ENCODE measurements at regions not wholly inside any gene's neighbourhood (a gene's known extent, or its start where the extent isn't known, plus 50 kb on each side); places are given as distances from the start of the nearest gene placed in this dataset.
"Not testable (repeated sequence)": the region's sequence is repeated elsewhere in the genome, so short reads cannot be mapped to it uniquely, and the experiment has no call there.

- DNase-seq (ENCODE audit: low read depth in 2 of 2) = no peak
These were observed 190.9 kb downstream of the XPNPEP1 start for GRCh38 chr10:109732254-109732965.

GRCh38 chr10:109729895-109730294 is 193.4 kb downstream of the XPNPEP1 start:
- DNase-seq (ENCODE audit: low read depth in 2 of 2) = not testable (repeated sequence)

- no peak for DNase-seq (ENCODE audit: low read depth in 2 of 2)
These were observed 195.9 kb downstream of the XPNPEP1 start for GRCh38 chr10:109727436-109727835.

GRCh38 chr10:109726473-109726872 is 196.8 kb downstream of the XPNPEP1 start:
- DNase-seq (ENCODE audit: low read depth in 2 of 2) = no peak

- DNase-seq (ENCODE audit: low read depth in 2 of 2) = no peak
These were observed 200.0 kb downstream of the XPNPEP1 start for GRCh38 chr10:109723305-109723704.

GRCh38 chr10:109721453-109722064 is 201.8 kb downstream of the XPNPEP1 start:
- DNase-seq (ENCODE audit: low read depth in 2 of 2) = no peak

GRCh38 chr10:109706026-109706560 is 217.2 kb downstream of the XPNPEP1 start:
- DNase-seq (ENCODE audit: low read depth in 2 of 2) = no peak

GRCh38 chr10:109701633-109702215 is 221.6 kb downstream of the XPNPEP1 start:
- DNase-seq (ENCODE audit: low read depth in 2 of 2) = no peak

- no peak for DNase-seq (ENCODE audit: low read depth in 2 of 2)
These were observed 224.2 kb downstream of the XPNPEP1 start for GRCh38 chr10:109698882-109699664.

- DNase-seq (ENCODE audit: low read depth in 2 of 2) = no peak
These were observed 225.2 kb downstream of the XPNPEP1 start for GRCh38 chr10:109698086-109698485.

GRCh38 chr10:109696981-109697775 is 226.1 kb downstream of the XPNPEP1 start:
- DNase-seq (ENCODE audit: low read depth in 2 of 2) = no peak

- DNase-seq (ENCODE audit: low read depth in 2 of 2) = no peak
These were observed 226.8 kb downstream of the XPNPEP1 start for GRCh38 chr10:109696462-109696861.

GRCh38 chr10:109695988-109696387 is 227.3 kb downstream of the XPNPEP1 start:
- DNase-seq (ENCODE audit: low read depth in 2 of 2) = no peak

- no peak for DNase-seq (ENCODE audit: low read depth in 2 of 2)
These were observed 233.5 kb downstream of the XPNPEP1 start for GRCh38 chr10:109689785-109690184.

- no peak for DNase-seq (ENCODE audit: low read depth in 2 of 2)
These were observed 243.8 kb downstream of the XPNPEP1 start for GRCh38 chr10:109679478-109679877.

- DNase-seq (ENCODE audit: low read depth in 2 of 2) = no peak
These were observed 244.5 kb downstream of the XPNPEP1 start for GRCh38 chr10:109678857-109679256.

GRCh38 chr10:109676703-109677102 is 246.6 kb downstream of the XPNPEP1 start:
- DNase-seq (ENCODE audit: low read depth in 2 of 2) = no peak

GRCh38 chr10:109668703-109669102 is 254.6 kb downstream of the XPNPEP1 start:
- DNase-seq (ENCODE audit: low read depth in 2 of 2) = no peak

GRCh38 chr10:109668154-109668665 is 255.1 kb downstream of the XPNPEP1 start:
- DNase-seq (ENCODE audit: low read depth in 2 of 2) = no peak

GRCh38 chr10:109665321-109665720 is 258.0 kb downstream of the XPNPEP1 start:
- DNase-seq (ENCODE audit: low read depth in 2 of 2) = no peak

GRCh38 chr10:109664554-109664953 is 258.8 kb downstream of the XPNPEP1 start:
- no peak for DNase-seq (ENCODE audit: low read depth in 2 of 2)
